ENCODE measurements at regions not wholly inside any gene's neighbourhood (a gene's known extent, or its start where the extent isn't known, plus 50 kb on each side); places are given as distances from the start of the nearest gene placed in this dataset.

DNA sequence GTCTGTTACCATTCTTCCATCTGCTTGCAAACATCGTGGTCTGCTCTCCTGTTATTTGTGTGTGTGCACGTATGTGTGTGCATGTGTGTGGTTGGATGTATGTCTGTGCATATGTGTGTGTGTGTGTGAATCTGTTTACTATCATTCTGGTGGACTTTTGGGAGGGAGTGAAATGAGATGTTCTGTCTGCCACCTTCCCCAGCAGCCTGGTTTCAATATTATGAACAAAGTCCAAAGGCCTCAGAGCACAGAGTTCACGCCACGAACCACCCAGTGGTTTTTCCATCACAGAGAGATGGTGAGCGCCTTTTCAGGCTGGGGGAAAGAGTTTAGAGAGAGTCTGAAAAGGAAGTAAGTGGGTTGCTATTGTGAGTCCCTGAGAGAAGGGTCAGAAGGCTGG, 67.1 kb upstream of the YWHAQ start:
- Histone ChIP-seq H3K4me1 (ENCODE audit: control insufficient read depth, insufficient read depth, low read length) (peaks cover 2% of the 10 kb centered on the region; the same call in 1 of the 2 replicates), H3K36me3 (ENCODE audit: control insufficient read depth, insufficient read depth, low read length) (no peaks in the 10 kb centered on the region), H3K27me3 (ENCODE audit: control insufficient read depth, insufficient read depth, low read length) (no peaks in the 10 kb centered on the region), H3K27ac (ENCODE audit: low read depth, low read length) (no peak overlapping the region), H3K9me3 (ENCODE audit: control insufficient read depth, insufficient read depth, low read depth, low read length) (no peaks in the 10 kb centered on the region), H3K9ac (ENCODE audit: low read length) (no peak overlapping the region), H3K4me3 (ENCODE audit: low read depth, low read length) (no peak overlapping the region)

DNA sequence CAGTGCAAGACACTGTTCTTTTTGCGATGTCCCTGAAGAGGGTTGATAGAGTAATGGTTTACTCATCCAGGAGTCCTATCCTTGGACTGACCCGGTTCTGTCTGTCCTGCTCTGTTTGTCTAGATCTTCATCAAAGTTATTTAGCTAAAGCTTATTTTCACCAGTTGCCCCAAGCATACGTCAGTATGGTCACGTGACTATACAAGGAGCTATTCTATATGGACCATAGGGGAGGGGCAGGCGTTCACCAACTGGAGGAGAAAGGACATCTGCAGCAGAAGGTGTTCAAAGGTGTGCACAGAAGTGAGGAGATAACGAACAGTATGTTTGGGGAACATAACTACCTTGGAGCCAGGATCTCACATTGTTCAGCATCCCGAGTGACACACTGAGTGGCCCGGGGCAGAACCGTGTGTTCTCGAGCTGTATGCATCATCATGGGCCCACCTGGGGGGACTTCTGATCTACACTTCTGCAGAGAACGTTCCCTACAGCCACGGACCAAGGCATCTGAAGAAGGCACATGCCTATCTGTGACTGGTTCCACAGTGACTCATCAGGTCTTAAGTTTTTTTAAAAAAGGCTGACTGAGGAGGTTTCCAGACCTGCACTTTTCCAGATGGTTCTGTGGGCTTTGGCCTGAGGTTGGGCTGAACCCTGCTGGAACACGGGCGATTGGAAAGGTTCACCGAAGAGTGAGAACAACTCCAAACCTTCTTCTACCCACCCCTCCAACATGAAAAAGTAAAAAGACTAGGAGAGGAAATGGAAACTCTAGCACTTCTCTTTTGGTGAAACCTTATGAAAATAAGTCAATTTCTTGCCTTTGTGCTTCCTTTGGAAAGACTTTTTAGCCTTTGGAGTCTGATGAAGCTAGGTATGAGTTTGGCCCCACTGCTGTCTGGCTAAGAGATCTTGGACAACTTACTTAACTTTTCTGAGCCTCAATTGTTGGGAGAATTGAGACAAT, 68.6 kb upstream of the YWHAQ start:
- Histone ChIP-seq H3K27me3 (ENCODE audit: control insufficient read depth, insufficient read depth, low read length) (no peaks in the 10 kb centered on the region), H3K27ac (ENCODE audit: low read depth, low read length) (no peak overlapping the region), H3K9me3 (ENCODE audit: control insufficient read depth, insufficient read depth, low read depth, low read length) (no peaks in the 10 kb centered on the region), H3K9ac (ENCODE audit: low read length) (no peak overlapping the region), H3K4me1 (ENCODE audit: control insufficient read depth, insufficient read depth, low read length) (peaks cover 10% of the 10 kb centered on the region; the same call in 1 of the 2 replicates), H3K36me3 (ENCODE audit: control insufficient read depth, insufficient read depth, low read length) (no peaks in the 10 kb centered on the region), H3K4me3 (ENCODE audit: low read depth, low read length) (no peak overlapping the region)

DNA sequence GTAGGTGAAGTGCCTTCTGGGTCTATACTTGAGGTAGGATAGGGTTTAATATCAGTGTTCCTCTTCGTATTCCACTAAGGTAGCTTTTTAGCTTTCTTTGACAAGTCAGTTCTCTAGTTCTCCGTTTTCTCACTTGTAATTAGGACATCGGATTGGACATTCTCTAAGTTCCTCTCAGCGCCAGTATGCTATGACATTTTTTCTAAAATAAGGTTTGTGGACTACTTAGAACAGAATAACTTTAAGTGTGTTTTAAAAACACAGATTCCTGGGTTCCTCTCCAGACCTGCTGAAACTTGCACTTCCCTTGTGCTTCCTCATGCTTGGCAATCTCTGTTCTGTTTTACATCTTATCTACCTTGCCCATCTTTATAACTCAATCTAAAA, 69.3 kb upstream of the YWHAQ start:
- H3K9ac ChIP-seq (ENCODE audit: low read length), result no peak overlapping the region

GRCh38 chr2:9702604-9703084, 71.8 kb upstream of the YWHAQ start:
- Histone ChIP-seq H3K9me3 (ENCODE audit: control insufficient read depth, insufficient read depth, low read depth, low read length) (no peaks in the 10 kb centered on the region), H3K4me3 (ENCODE audit: low read depth, low read length) (no peak overlapping the region), H3K27me3 (ENCODE audit: control insufficient read depth, insufficient read depth, low read length) (no peaks in the 10 kb centered on the region), H3K27ac (ENCODE audit: low read depth, low read length) (no peak overlapping the region), H3K36me3 (ENCODE audit: control insufficient read depth, insufficient read depth, low read length) (no peaks in the 10 kb centered on the region), H3K9ac (ENCODE audit: low read length) (no peak overlapping the region), H3K4me1 (ENCODE audit: control insufficient read depth, insufficient read depth, low read length) (peaks cover 10% of the 10 kb centered on the region; the same call in 1 of the 2 replicates)

More for the DNA sequence above, 69.3 kb upstream of the YWHAQ start:
- Histone ChIP-seq H3K27ac (ENCODE audit: low read depth, low read length) (no peak overlapping the region), H3K27me3 (ENCODE audit: control insufficient read depth, insufficient read depth, low read length) (no peaks in the 10 kb centered on the region), H3K9me3 (ENCODE audit: control insufficient read depth, insufficient read depth, low read depth, low read length) (no peaks in the 10 kb centered on the region), H3K4me1 (ENCODE audit: control insufficient read depth, insufficient read depth, low read length) (peaks cover 10% of the 10 kb centered on the region; the same call in 1 of the 2 replicates), H3K4me3 (ENCODE audit: low read depth, low read length) (no peak overlapping the region), H3K36me3 (ENCODE audit: control insufficient read depth, insufficient read depth, low read length) (no peaks in the 10 kb centered on the region)

DNA sequence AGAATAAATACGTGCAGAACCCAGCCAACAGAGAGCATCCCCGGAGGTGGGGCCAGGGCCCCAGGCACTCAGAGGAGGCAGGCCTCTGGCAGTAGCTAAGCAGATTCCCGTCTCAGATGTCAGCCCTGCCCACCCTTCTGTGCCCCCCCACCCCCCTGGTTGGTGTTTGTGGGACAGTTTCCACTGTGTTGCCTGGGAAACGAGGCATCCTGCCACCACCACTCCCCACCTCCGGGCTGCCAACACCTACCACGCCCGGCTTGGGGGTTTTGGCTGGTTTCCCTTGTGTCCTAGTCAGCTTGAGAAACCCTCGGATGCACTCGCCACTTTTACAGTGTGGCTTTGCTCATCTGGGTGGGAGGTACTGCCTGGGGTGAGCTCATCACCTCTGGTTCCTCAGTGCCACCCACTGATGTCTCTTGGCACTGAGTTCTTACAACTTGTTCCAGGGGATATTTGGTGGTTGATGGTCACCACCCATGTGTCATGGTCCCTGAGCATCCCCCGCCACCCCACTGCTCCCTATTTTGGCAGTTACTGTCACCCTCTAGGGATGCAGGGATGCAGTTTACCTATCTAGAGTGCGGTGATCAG, 72.4 kb upstream of the YWHAQ start:
- H3K9ac ChIP-seq (ENCODE audit: low read length), result no peak overlapping the region
- H3K27me3 ChIP-seq (ENCODE audit: control insufficient read depth, insufficient read depth, low read length), result no peaks in the 10 kb centered on the region
- H3K36me3 ChIP-seq (ENCODE audit: control insufficient read depth, insufficient read depth, low read length), result no peaks in the 10 kb centered on the region
- no peak overlapping the region for H3K4me3 ChIP-seq (ENCODE audit: low read depth, low read length)
- H3K27ac ChIP-seq (ENCODE audit: low read depth, low read length), result no peak overlapping the region
- H3K9me3 ChIP-seq (ENCODE audit: control insufficient read depth, insufficient read depth, low read depth, low read length), result no peaks in the 10 kb centered on the region
- H3K4me1 ChIP-seq (ENCODE audit: control insufficient read depth, insufficient read depth, low read length), result peaks cover 10% of the 10 kb centered on the region; the same call in 1 of the 2 replicates

- no peaks in the 10 kb centered on the region for H3K27me3 ChIP-seq (ENCODE audit: control insufficient read depth, insufficient read depth, low read length)
- no peaks in the 10 kb centered on the region for H3K36me3 ChIP-seq (ENCODE audit: control insufficient read depth, insufficient read depth, low read length)
- no peak overlapping the region for H3K9ac ChIP-seq (ENCODE audit: low read length)
- no peak overlapping the region for H3K4me3 ChIP-seq (ENCODE audit: low read depth, low read length)
- peaks cover 10% of the 10 kb centered on the region; the same call in 1 of the 2 replicates for H3K4me1 ChIP-seq (ENCODE audit: control insufficient read depth, insufficient read depth, low read length)
- no peak overlapping the region for H3K27ac ChIP-seq (ENCODE audit: low read depth, low read length)
- H3K9me3 ChIP-seq (ENCODE audit: control insufficient read depth, insufficient read depth, low read depth, low read length), result no peaks in the 10 kb centered on the region
Measured at GRCh38 chr2:9703701-9704221, 73.0 kb upstream of the YWHAQ start.

- no peak overlapping the region for H3K9ac ChIP-seq (ENCODE audit: low read length)
- H3K4me1 ChIP-seq (ENCODE audit: control insufficient read depth, insufficient read depth, low read length), result peaks cover 10% of the 10 kb centered on the region; the same call in 1 of the 2 replicates
- no peak overlapping the region for H3K4me3 ChIP-seq (ENCODE audit: low read depth, low read length)
- no peaks in the 10 kb centered on the region for H3K36me3 ChIP-seq (ENCODE audit: control insufficient read depth, insufficient read depth, low read length)
- H3K27ac ChIP-seq (ENCODE audit: low read depth, low read length), result no peak overlapping the region
- no peaks in the 10 kb centered on the region for H3K27me3 ChIP-seq (ENCODE audit: control insufficient read depth, insufficient read depth, low read length)
- H3K9me3 ChIP-seq (ENCODE audit: control insufficient read depth, insufficient read depth, low read depth, low read length), result peaks cover 4% of the 10 kb centered on the region; the same call in 1 of the 2 replicates
Measured at GRCh38 chr2:9704600-9704999, 73.8 kb upstream of the YWHAQ start.

GRCh38 chr2:9705196-9705595, 74.4 kb upstream of the YWHAQ start:
- Histone ChIP-seq H3K4me3 (ENCODE audit: low read depth, low read length) (no peak overlapping the region), H3K9me3 (ENCODE audit: control insufficient read depth, insufficient read depth, low read depth, low read length) (peaks cover 5% of the 10 kb centered on the region; the same call in 1 of the 2 replicates), H3K4me1 (ENCODE audit: control insufficient read depth, insufficient read depth, low read length) (peaks cover 10% of the 10 kb centered on the region; the same call in 1 of the 2 replicates), H3K27me3 (ENCODE audit: control insufficient read depth, insufficient read depth, low read length) (no peaks in the 10 kb centered on the region), H3K27ac (ENCODE audit: low read depth, low read length) (no peak overlapping the region), H3K36me3 (ENCODE audit: control insufficient read depth, insufficient read depth, low read length) (no peaks in the 10 kb centered on the region), H3K9ac (ENCODE audit: low read length) (no peak overlapping the region)

DNA sequence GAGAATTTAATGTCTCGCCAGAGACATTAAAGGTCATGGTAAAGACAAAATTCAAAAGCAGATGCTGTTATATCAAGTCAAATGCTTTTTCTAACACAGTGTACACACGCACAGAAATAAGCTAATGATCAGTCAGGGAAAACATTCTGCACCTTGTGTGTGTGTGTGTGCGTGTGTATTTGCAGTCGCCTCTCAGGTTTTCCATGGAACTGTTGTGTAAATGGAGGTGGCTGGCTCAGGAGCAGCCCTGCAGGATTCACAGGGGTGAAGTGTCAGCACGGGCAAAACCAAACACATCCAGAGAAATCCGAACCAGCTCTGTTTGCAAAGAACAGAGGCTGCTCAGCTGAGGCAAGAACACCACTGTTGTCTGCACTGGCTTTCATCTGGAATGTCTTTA, 76.2 kb upstream of the YWHAQ start:
- H3K4me1 ChIP-seq (ENCODE audit: control insufficient read depth, insufficient read depth, low read length), result peaks cover 10% of the 10 kb centered on the region; the same call in 1 of the 2 replicates
- no peak overlapping the region for H3K27ac ChIP-seq (ENCODE audit: low read depth, low read length)
- H3K9ac ChIP-seq (ENCODE audit: low read length), result no peak overlapping the region
- peaks cover 5% of the 10 kb centered on the region; the same call in 1 of the 2 replicates for H3K9me3 ChIP-seq (ENCODE audit: control insufficient read depth, insufficient read depth, low read depth, low read length)
- H3K36me3 ChIP-seq (ENCODE audit: control insufficient read depth, insufficient read depth, low read length), result no peaks in the 10 kb centered on the region
- H3K27me3 ChIP-seq (ENCODE audit: control insufficient read depth, insufficient read depth, low read length), result no peaks in the 10 kb centered on the region
- H3K4me3 ChIP-seq (ENCODE audit: low read depth, low read length), result no peak overlapping the region

DNA sequence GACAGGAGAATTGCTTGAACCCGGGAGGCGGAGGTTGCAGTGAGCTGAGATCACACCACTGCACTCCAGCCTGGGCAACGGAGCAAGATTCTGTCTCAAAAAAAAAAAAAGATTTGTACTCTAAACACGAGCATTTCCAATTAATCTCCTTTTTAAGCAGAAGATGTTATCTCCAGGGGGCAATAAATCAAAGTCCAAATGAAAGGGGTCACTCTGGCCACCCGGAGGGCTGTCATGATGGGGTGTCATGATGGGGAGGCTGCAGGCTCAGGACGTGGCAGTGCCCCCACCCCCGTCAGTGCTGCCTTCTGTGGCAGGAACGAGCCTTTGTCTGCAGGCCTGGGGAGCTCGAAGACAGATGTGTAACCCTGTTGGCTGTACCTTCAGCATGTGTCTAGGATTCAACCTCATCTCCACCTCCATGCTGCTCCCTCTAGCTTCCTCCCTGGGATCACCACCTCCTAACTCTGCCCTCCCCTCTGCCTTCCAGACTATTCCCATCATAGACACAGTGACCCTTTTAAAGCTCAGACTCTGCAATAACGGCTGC, 76.9 kb upstream of the YWHAQ start:
- Histone ChIP-seq H3K9ac (ENCODE audit: low read length) (no peak overlapping the region), H3K27ac (ENCODE audit: low read depth, low read length) (no peak overlapping the region), H3K4me3 (ENCODE audit: low read depth, low read length) (no peak overlapping the region), H3K9me3 (ENCODE audit: control insufficient read depth, insufficient read depth, low read depth, low read length) (peaks cover 5% of the 10 kb centered on the region; the same call in 1 of the 2 replicates), H3K27me3 (ENCODE audit: control insufficient read depth, insufficient read depth, low read length) (no peaks in the 10 kb centered on the region), H3K36me3 (ENCODE audit: control insufficient read depth, insufficient read depth, low read length) (no peaks in the 10 kb centered on the region), H3K4me1 (ENCODE audit: control insufficient read depth, insufficient read depth, low read length) (peaks cover 10% of the 10 kb centered on the region; the same call in 1 of the 2 replicates)

Measured in HUES6 (cell line).